GM19025 (cell line): ENCODE measurements at regions not wholly inside any gene's neighbourhood (a gene's known extent, or its start where the extent isn't known, plus 50 kb on each side); places are given as distances from the start of the nearest gene placed in this dataset.
"Not testable (repeated sequence)": the region's sequence is repeated elsewhere in the genome, so short reads cannot be mapped to it uniquely, and the experiment has no call there.

Source experiments
- ATAC-seq: cut with Tn5 transposase; IDR thresholded peaks from one replicate; pipeline ENCODE4 v1.9.1; 2021; ENCODE audit warnings: mild to moderate bottlenecking, low read depth, moderate library complexity; ENCODE audit not compliant: unreplicated experiment

- ATAC-seq: no peak
Measured at GRCh38 chrX:87924619-87925018, 407.0 kb downstream of the KLHL4 start.

- no peak for ATAC-seq
Measured at GRCh38 chrX:87941841-87942240, 424.2 kb downstream of the KLHL4 start.

- no peak for ATAC-seq
Measured at GRCh38 chrX:87961471-87961870, 443.9 kb downstream of the KLHL4 start.

- ATAC-seq: no peak
Measured at GRCh38 chrX:87968118-87968517, 450.5 kb downstream of the KLHL4 start.

GRCh38 chrX:87972121-87972520 lies 454.5 kb downstream of the KLHL4 start:
- not testable (repeated sequence) for ATAC-seq

- no peak for ATAC-seq
Measured at GRCh38 chrX:87975365-87975764, 457.8 kb downstream of the KLHL4 start.

- ATAC-seq: not testable (repeated sequence)
Measured at GRCh38 chrX:88007873-88008272, 490.3 kb downstream of the KLHL4 start.

- no peak for ATAC-seq
Measured at GRCh38 chrX:88024022-88024421, 506.4 kb downstream of the KLHL4 start.

GRCh38 chrX:88072339-88073030 lies 554.9 kb downstream of the KLHL4 start:
- ATAC-seq: no peak

- no peak for ATAC-seq
Measured at GRCh38 chrX:88101968-88102367, 584.4 kb downstream of the KLHL4 start.

- no peak for ATAC-seq
Measured at GRCh38 chrX:88135735-88136134, 611.3 kb upstream of the CPXCR1 start.

- ATAC-seq: no peak
Measured at GRCh38 chrX:88136328-88136727, 610.7 kb upstream of the CPXCR1 start.

GRCh38 chrX:88146577-88146976 lies 600.4 kb upstream of the CPXCR1 start:
- no peak for ATAC-seq

GRCh38 chrX:88170553-88170952 lies 576.5 kb upstream of the CPXCR1 start:
- no peak for ATAC-seq

- not testable (repeated sequence) for ATAC-seq
Measured at GRCh38 chrX:88173932-88174440, 573.0 kb upstream of the CPXCR1 start.

- ATAC-seq: no peak
Measured at GRCh38 chrX:88202149-88202548, 544.9 kb upstream of the CPXCR1 start.

- no peak for ATAC-seq
Measured at GRCh38 chrX:88244066-88244465, 503.0 kb upstream of the CPXCR1 start.

GRCh38 chrX:88284844-88285243 lies 462.2 kb upstream of the CPXCR1 start:
- ATAC-seq: no peak

GRCh38 chrX:88313972-88314371 lies 433.1 kb upstream of the CPXCR1 start:
- ATAC-seq: not testable (repeated sequence)

GRCh38 chrX:88325634-88326033 lies 421.4 kb upstream of the CPXCR1 start:
- ATAC-seq: no peak

GRCh38 chrX:88355252-88355651 lies 391.8 kb upstream of the CPXCR1 start:
- ATAC-seq: no peak

- no peak for ATAC-seq
Measured at GRCh38 chrX:88366314-88366713, 380.7 kb upstream of the CPXCR1 start.
